ENCODE measurements at regions not wholly inside any gene's neighbourhood (a gene's known extent, or its start where the extent isn't known, plus 50 kb on each side); places are given as distances from the start of the nearest gene placed in this dataset.

DNA sequence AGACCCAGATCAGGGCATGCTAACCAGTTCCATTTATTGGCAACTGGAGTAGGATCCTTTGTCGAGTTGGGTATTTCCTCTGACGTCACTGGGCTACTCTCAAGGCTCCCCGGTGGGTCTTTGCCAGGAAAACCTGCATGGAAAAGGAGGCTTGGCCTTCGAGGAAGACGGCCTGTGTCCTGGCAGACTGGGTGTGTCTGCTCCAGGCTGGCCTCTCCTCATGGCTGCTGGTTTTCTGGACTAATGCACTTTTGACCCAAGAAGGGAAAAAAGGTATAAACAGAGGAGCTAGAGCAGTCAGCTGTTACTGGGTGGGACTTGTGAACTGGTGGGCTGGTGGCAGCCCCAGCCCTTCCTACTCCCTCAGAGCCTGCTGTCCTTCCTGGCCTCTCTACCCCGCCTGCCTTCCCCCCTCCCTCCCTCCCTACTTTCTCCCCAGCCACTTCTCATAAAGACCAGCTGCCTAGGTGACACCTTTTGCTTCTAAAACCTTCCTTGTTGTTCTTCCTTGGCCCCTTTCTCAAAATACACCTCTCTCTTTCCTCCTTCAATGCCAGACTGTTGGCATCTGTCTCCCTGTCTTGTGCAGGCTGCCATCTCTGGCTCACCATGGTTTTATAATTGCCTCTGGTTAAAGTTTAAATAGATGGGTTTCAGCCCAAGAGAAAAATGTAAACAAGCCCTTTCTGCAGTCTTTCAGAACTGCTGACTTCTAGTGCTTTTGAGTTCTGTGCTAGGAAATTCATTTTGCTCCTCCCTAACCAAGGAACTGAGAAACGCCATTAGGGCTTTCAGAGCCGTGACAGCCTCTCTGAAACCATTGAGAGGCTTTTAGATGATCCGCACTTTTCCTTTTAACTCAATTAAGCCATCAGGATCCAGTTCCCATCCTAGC is 101.8 kb upstream of the MKLN1 start:
- DNase-seq (ENCODE audit: low read depth) = peak; percentile 57

DNA sequence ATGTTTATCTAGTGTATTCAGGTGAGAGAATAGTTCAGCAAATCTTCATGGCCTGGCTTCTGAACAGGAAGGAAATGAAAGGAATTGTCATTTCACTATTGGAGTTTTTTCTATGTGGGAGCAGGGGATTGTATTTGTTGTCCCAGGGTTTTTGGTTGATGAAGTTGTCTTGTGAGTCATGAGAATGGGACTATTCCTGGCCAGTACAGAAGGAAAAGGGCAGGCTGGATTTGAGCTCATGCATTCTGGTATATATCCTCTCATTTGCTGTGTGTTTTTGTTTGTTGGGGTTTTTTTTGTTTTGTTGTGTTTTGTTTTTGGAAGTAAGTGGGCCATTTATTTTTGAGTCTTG is 101.2 kb upstream of the MKLN1 start:
- DNase-seq (ENCODE audit: low read depth) = no peak

DNA sequence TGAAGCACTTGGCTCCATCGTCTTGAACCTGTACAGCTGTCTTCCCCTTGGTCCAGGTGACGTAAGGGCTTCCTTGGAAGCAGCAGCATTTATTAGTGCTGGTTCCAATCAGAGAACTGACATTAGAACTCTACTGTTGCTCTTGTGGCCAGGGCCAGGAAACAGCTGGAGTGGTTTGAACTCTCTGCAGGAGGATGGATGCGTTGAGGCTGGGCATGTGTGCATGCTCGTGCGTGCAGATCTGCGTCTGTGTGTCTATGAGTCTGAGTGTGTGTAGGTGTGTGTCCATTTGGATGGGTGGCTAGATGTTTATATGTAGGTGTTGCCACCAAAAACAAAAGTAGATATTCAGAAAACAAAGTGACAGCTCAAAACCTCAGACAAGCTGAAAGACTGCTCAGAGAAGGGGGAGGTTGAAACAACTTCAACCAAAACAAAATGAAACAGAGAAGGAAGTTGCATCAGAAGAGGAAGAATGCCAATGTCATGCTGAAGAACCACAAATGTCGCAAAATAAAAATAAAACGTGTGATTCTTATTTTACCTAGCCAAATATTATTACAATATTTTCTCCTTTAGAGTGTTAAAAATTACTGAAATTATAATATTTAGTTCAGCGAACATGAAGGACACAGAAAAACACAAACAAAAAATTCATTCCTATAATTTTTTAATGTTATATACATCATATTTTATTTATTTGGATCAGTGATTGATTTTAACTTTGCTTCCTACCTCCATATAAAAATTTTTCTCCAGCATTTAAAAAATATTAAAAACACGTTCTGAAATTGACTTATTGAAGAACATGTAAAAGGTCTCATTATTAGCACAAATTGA is 96.1 kb upstream of the MKLN1 start:
- DNase-seq (ENCODE audit: low read depth) = peak; percentile 80

DNA sequence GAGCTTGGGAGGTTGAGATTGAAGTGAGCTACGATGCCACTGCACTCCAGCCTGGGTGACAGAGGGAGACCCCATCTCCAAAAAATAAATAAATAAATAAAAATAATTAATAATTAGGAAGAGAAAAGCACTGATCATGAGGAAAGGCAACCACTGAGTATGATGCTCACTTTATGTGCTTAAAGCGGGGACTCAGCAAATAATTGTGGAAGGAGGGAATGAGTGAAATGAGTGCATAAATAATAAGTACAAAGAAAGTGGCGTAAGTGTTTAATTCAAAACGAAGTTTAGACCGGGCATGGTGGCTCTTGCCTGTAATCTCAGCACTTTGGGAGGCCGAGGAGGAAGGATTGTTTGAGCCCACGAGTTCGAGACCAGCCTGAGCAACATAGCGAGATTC is 94.9 kb upstream of the MKLN1 start:
- no peak for DNase-seq (ENCODE audit: low read depth)

- DNase-seq (ENCODE audit: low read depth) = no peak
These were observed 94.5 kb upstream of the MKLN1 start for GRCh38 chr7:131233193-131233592.

DNA sequence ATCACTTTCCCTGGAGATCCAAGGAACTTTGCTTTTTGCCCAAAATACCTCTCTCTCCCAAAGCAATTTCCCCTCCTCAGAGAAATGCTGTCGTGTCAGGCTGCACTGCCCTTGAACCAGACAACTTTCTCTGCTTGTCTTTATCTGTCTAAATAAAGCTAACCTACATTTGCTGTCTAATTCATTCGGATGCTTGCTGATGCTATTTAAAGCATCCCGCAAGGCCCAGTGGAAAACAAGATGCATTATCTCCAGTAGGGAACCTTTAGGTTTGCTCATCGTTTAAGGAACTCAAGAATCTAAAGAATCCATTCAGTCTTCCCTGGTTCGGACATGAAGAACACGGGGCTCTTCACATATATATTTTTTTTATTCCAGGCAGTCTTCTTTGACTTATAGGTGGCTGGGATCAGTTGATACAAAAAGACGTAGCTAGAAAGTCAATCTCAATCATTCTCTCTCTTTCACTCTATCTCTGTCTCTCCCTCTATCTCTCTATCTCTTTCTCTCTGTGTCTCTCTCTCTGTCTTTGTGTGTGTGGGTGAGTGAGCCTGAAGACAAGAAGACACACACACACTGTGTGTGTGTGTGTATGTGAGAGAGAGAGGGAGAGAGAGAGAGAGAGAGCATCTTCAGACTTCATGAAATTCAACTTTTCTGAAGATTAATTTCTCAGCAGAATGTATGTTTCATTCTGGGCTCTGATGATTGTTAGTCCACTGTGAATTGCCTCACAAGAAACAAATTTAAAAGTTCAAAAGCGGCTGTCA is 92.8 kb upstream of the MKLN1 start:
- peak; percentile 45 for DNase-seq (ENCODE audit: low read depth)

- peak; percentile 99 for DNase-seq (ENCODE audit: low read depth)
These were observed 92.0 kb upstream of the MKLN1 start for GRCh38 chr7:131235489-131236317.

GRCh38 chr7:131236318-131236672 is 91.4 kb upstream of the MKLN1 start:
- no peak for DNase-seq (ENCODE audit: low read depth)

DNA sequence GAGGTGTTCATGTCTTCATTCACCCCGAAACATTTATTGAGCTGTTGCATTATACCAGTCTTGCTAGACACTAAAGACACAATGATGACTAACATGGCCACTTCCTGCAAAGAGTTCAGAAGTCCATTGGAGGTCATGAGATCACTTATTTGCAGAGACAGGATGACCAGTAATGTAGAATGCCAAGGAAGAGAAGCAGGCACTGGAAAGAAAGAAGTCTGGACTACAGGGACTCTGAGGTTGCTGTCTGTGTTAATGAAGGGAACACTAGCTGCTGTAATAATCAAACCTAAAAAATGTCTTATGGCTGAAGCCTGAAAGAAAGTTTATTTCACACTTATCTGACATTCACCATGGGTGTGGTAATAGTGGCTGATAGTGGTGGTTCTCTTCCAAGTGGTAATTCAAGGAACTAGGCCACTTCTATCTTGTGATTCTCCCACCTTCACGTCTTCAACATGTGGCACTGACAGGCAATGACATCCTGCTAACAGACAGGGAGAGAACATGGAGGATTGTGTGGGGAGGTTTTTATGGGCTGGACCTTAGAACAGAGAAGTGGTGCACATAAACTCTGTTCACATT is 89.2 kb upstream of the MKLN1 start:
- peak; percentile 89 for DNase-seq (ENCODE audit: low read depth)

DNA sequence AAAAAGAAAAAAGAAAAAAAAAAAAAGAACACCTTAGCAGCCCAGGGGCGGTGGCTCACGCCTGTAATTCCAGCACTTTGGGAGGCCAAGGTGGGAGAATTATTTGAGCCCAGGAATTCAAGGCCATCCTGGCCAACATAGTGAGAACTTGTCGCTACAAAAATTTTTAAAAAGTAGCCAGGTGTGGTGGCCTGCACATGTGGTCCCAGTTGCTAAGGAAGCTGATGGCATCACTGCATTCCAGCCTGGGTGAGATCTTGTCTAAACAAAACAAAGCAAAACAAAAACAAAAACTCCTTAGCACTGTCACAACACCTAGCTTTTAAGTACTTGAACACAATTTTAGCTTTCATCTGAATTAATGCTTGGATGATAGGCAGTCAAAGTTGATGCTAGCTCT is 86.3 kb upstream of the MKLN1 start:
- DNase-seq (ENCODE audit: low read depth) = no peak

- no peak for DNase-seq (ENCODE audit: low read depth)
These were observed 85.5 kb upstream of the MKLN1 start for GRCh38 chr7:131242123-131242650.

DNA sequence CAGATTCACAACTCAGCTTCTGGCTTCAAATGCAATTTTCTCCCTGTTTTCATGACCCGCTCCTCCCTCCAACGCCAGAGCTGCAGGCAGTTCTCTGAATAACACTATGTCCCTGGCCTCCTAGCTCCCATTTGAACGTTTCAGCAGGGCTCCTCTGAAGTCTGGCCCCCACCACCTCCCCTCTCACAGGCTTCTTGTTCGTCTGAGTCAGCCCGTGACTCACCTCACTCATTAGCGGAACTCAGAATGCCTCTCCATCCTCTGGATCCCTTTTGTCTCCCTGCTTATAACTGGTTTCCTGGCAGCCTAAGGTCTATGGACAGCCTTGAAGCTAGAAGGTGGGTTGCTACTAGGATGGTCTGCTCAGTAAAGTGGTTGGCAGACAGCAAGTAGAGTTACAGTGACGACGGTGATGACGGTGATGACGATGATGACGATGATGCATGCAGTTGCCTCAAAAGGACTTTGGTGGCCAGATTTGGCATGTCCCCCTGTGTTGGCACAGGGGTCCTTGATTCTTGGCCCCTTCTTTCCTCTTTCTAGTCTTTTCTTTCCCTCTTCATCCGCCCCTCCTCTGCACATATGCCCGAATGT is 83.3 kb upstream of the MKLN1 start:
- DNase-seq (ENCODE audit: low read depth) = peak; percentile 96

GRCh38 chr7:131249003-131249402 is 78.7 kb upstream of the MKLN1 start:
- DNase-seq (ENCODE audit: low read depth) = peak; percentile 97

DNA sequence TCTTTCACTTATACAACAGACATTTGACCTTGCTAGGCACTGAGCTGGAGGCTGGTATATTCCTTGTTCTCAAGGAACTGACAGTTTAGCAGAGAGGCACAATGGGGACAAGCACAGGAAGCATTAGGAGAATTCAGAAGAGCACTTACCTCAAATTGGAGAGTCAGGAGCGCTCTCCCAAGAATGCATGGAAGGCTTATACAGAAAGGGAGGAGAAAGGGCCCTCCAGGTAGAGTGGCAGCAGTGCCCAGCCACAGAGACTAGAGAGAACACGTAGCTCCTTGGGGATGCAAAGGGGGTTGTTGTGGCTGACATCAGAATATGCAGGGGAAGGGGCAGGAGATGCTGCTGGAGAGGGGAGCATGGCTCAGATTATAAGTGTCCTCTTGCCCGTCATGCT is 78.2 kb upstream of the MKLN1 start:
- no peak for DNase-seq (ENCODE audit: low read depth)

DNA sequence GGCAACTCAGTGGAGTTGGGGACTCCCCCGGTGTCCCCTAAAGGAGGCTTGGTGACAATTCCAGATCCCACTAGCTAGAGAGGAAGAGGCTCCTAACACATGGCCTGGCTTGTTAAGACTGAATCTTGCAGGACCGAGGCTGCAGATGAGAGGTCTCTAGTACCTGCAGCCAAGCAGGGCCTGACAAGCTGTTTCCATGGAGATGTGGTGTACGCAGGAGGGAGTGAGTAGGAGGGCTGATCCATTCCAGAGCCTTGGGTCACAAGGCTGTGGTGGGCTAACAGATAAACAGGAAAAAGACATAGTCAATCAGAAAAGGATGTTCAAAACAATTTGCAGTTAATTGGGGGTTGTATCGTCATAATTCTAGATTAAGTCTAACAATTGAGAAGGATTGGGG is 77.3 kb upstream of the MKLN1 start:
- DNase-seq (ENCODE audit: low read depth) = peak; percentile 31

DNA sequence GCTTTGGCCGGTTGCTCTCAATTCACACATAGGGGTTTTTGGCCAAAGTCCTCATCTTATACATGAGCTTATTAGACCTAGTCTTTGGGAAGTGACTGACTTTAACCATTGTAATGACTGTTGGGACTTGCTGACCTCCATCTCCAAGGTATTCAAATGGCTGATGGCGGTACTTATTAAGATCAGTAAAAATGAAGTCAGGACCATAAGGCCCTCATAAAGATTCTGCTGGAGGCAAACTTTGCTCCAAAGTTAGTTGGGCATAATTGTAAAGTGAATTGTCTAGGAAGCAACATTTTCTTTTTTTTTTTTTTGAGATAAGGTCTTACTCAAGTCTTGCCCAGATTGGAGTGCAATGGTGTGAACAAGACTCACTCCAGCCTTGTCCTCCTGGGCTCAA is 76.3 kb upstream of the MKLN1 start:
- DNase-seq (ENCODE audit: low read depth) = no peak

GRCh38 chr7:131252976-131253375 is 74.7 kb upstream of the MKLN1 start:
- no peak for DNase-seq (ENCODE audit: low read depth)

GRCh38 chr7:131254211-131254610 is 73.5 kb upstream of the MKLN1 start:
- DNase-seq (ENCODE audit: low read depth) = peak; percentile 73

DNA sequence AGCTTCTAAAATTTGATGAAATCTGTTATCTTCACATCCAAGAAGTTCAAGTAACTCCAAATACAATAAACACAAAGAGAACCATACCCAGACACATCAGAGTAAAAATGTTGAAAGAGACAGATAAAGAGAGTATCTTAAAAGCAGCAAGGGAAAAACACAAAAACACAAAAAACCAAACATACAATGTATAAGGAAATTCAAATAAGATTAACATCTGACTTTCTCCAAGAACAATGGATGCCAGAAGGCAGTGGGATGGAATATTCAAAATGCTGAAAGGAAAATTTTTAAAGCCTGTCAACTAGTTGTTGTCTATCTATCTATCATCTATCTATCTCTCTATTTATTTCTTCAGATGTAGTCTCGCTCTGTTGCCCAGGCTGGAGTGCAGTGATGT is 72.4 kb upstream of the MKLN1 start:
- no peak for DNase-seq (ENCODE audit: low read depth)

GRCh38 chr7:131261476-131261994 is 66.1 kb upstream of the MKLN1 start:
- no peak for DNase-seq (ENCODE audit: low read depth)
